ENCODE measurements at regions not wholly inside any gene's neighbourhood (a gene's known extent, or its start where the extent isn't known, plus 50 kb on each side); places are given as distances from the start of the nearest gene placed in this dataset.

- DNase-seq (ENCODE audit: low spot score), result no peak
Observed at GRCh38 chr2:151156431-151156830, 105.2 kb downstream of the RBM43 start.

- no peak for DNase-seq (ENCODE audit: low spot score)
Observed at GRCh38 chr2:151153601-151154000, 108.1 kb downstream of the RBM43 start.

- DNase-seq (ENCODE audit: low spot score), result no peak
Observed at GRCh38 chr2:151150331-151151320, 111.0 kb downstream of the RBM43 start.

- DNase-seq (ENCODE audit: low spot score), result no peak
Observed at GRCh38 chr2:151138507-151138906, 123.2 kb downstream of the RBM43 start.

GRCh38 chr2:151137526-151137925 is 124.1 kb downstream of the RBM43 start:
- no peak for DNase-seq (ENCODE audit: low spot score)

DNA sequence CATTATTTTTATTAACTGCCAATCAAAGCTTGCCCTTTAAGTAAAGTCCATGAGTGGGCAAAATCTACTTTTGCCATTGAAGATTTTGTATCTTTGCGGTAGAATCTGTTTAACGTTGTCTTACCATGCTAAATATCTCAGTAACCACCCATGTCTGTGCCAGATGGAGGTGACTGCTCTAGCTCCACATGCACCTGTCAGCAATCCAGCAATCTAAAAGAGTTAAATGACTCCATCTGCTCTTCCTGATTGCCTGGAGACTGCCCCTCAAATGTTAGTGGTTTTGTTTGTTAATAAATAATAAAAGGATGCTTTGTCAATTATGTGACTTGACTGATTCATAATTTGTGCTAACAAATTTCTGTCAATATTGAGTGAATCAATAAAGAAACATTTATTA is 141.7 kb downstream of the RBM43 start:
- no peak for DNase-seq (ENCODE audit: low spot score)

DNA sequence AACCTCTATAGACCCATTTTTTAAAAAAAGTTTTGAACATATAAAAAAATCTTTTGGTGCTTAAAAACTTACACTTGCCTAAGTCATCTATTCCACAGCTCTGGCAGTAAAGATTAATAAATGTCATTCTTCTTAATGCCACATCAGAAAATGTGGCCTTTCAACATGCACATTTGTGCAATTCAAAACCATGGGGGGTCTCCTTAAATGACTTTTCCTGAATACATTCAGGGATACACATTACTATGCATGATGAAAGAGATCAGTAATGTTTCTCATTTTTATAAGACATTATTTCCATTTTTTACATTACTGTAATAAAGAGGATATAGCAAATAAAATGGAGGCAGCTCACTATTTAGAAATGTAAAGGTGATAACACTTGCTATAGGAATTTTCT is 142.3 kb downstream of the RBM43 start:
- no peak for DNase-seq (ENCODE audit: low spot score)

DNA sequence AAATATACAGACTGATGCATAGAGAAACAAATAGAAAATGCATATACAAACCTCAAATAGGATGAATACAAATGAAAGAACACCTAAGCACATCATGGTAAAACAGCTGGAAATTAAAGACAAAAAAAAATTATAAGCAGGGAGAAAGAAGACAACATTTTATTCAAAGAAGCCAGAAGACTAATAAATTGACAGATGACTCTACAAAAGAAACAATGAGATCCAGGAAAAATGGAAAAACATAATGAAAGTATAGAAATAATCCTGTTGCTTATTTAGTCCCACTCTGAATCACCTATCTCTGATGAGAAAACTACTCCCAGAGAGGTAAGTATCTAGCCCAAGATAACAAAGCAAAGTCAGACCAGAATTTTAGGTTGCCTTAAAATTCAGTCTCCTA is 143.4 kb downstream of the RBM43 start:
- no peak for DNase-seq (ENCODE audit: low spot score)

DNA sequence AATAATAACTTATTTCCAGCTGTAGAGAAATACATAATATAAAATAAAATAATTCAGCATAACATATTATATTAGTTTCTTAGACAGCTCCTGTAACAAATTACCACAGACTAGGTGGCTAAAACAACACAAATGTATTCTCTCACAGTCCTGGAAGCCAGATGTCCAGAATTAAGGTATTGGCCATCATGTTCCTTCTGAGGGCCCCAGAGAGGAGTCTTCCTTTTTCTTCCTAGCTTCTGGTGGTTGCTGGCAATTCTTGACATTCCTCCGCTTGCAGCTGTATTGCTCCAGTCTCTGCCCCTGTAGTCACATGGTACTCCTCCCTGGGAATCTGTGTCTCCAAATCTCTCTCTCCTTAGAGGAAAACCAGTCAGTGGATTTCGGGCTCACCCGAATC is 146.8 kb downstream of the RBM43 start:
- no peak for DNase-seq (ENCODE audit: low spot score)

GRCh38 chr2:151113318-151113717 is 148.3 kb downstream of the RBM43 start:
- no peak for DNase-seq (ENCODE audit: low spot score)

DNA sequence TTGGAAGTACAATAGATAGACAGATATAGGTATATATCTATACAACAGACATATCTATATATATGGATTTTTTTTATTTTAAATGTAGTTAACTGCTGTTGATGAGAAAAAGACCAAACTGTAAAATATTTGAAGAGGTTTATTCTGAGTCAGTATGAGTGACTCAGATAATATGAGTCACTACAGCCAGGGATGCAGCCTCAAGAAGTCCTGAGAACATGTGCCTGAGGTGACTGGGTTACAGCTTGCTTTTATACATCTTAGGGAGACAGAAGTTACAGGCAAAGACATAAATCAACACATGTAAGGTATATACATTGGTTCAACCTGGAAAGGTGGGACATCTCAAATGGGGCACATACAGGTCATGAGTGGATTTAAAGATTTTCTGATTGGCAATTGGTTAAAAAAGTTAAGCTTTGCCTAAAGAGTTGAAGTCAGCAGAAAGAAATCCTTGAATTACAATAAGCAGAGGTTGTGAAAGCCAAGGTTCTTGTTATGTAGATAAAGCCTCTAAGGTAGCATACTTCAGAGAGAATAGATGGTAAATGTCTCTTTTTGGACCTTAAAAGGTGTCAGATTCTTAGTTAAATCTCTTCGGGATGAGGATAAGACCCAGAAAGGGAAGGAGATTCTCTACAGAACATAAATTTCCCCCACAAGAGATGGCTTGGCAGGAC is 149.9 kb downstream of the RBM43 start:
- no peak for DNase-seq (ENCODE audit: low spot score)

DNA sequence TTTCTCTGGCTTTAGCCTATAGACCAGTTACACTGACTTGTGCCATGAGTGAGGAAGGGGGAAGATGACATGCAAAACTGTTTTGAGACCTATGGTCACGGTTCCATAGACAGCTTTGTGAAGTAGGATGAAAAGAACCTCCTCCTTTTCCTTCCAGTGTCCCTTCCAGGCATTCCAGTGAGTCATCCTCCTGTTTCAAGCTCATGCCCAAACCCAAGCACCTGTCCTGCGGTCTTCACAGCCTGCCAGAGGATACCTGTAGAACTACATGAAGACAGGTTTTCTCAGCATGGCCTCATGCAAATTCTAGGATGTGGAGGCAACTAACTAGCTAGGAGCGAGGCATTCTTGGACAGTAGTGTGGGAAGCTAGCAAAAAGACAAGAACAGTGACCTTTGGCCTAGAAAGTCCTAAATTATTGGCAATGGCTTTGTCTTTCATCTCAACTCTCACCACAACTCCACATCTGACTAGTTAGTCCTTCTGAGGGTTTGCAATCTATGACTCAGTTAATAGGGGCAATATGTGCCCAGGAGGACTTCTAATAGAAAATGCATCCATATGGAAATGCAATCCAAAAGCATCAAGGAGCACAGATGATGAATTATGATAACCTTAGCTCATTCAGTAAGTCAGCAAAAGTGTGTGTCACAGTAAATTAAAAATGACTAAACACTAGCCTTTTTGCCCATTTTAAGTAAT is 154.7 kb downstream of the RBM43 start:
- no peak for DNase-seq (ENCODE audit: low spot score)

GRCh38 chr2:151103551-151103950 is 158.1 kb downstream of the RBM43 start:
- no peak for DNase-seq (ENCODE audit: low spot score)

- no peak for DNase-seq (ENCODE audit: low spot score)
Observed at GRCh38 chr2:151102226-151102625, 159.4 kb downstream of the RBM43 start.

GRCh38 chr2:151098841-151099240 is 162.8 kb downstream of the RBM43 start:
- DNase-seq (ENCODE audit: low spot score), result no peak

DNA sequence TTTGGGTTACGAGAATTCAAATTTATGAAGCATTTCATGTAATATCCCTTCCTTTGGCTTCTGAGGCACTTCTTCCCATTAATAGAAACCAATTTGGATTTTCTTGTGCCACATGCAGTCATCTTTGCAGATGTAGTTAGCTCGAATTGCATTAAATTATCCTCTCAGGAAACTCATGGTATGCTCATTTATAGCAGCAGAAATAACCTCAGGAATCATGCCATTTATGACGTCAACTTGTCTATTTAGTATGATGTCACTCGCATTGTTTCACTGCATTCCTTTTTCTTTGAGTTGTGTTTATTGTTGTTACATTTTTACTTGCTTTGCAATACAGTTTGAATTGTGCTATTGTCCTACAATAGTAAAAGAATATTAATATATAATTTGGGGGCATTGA is 163.8 kb downstream of the RBM43 start:
- no peak for DNase-seq (ENCODE audit: low spot score)

DNA sequence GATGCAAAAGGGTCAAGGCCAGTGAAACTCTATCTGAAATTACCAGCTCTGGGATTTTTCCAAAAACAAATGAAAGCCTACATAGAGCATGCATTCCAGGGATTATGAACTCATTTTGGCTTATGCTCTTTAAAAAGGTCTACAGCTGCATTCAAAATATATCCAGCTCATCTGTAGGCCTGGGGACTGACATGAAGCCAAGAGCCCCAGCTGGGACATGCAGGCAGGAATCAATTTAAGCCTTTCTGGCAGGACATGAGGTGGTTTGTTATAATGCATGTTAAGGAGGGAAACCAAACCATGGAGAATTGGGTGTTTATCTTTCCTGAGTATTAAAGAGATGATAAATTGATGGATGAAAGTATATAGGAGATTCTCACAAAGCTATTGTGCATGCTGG is 164.5 kb downstream of the RBM43 start:
- DNase-seq (ENCODE audit: low spot score), result no peak

DNA sequence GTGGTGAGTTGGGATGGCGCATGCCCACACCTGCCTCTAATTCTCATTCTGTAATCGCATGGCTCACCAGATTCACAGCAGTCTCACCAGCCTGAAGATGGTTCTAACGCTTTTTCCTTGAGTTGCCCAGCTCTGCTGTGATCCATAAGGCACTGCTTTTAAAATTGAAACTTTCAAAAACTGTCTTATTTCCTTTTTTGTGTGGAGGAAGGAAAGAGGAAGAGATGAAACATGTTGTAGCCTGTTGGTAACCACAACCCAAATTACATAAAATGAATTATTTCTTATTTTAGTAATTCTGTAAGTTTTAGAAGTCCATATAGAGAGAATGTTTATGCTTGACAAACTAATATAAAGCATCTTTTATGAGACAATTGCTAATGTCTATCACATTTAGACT is 165.4 kb downstream of the RBM43 start:
- DNase-seq (ENCODE audit: low spot score), result no peak

DNA sequence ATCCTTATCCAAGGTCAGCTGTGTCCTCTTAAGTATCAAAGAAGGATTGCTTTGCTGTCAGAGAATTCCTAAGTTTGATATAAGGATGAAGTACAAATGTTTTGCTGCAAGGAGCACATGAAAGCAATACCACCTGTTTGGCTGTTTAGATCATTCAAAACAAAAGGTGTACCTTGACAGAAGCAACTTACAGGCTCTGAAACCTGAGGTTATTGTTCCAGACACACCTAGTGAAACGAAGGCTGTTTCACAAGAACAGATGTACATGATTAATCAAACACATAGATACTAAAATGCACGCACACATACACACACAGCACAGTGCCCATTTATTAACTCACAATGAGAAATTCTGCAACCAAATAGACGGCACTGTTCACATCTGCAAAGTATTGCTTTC is 166.2 kb downstream of the RBM43 start:
- DNase-seq (ENCODE audit: low spot score), result no peak

DNA sequence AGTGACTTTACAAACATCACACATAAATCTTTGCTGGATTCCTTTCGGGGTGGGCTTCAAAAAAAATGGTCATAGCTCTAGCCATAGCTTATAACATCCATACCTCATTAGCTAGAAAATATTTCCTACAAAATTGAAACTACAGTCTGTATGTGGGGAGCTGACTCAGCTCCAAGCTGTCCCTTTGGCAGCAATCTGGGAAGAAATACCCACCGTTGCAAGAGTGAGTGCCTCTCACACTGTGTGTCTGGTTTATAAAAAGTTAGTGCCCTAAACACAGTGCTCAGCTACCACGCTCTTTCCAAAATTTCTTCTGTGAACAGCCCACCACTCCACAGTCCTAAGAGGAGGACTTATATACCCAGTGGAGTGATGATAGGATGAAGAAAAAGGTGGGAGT is 170.1 kb downstream of the RBM43 start:
- DNase-seq (ENCODE audit: low spot score), result no peak

DNA sequence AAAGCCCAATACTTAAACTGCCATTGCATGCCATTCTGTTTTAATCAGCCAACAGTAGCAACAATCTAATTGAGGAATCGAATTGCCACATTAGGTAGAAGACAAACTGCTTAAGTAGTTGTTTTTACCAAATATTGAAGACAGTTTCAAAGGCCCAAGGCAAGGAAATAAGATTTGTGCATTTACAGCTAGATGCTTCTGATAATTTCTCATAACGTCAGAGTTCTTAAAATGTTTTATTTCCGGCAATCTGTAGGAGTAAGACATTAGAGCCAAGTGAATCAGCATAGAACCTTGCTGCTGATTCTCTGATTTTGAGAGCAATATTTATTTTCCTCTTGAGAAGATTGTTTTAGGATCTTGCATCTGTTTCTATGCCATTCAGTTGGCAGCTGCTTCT is 174.3 kb downstream of the RBM43 start:
- no peak for DNase-seq (ENCODE audit: low spot score)

DNA sequence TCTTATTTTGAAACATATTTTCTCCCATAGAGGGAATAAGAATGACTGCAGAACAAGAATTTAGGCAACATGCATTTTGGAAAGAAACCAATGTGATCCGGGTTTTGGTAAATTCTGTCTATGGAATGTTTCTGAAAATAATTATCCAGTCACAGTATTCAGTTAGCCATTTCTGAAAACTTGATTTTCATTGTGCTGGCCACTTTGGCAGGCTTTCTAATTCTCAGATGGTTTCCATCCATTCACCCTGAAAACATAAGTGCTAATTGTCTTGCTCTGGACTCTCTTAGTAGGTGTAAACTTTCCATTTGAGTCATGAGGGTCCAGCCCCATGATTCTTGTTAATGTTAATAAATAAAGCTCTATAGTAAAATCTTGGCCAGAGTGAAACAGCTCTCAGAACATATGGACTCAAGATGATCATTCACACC is 176.5 kb downstream of the RBM43 start:
- DNase-seq (ENCODE audit: low spot score), result no peak

Measured in LoVo (cell line).